H9 (cell line): ENCODE measurements at regions not wholly inside any gene's neighbourhood (a gene's known extent, or its start where the extent isn't known, plus 50 kb on each side); places are given as distances from the start of the nearest gene placed in this dataset.

Experiments used
- DNase-seq: peaks from one replicate; pipeline ENCODE4 v3.0.0-alpha.2; 2017
- H2AFZ ChIP-seq: one replicate; pipeline ENCODE4 v1.6.1; 2013; ENCODE audit warnings: mild to moderate bottlenecking, low read length, control low read depth, moderate library complexity
- H2AK5ac ChIP-seq: 2 replicates; pipeline ENCODE4 v1.6.1; 2013; ENCODE audit warnings: low read length, control low read depth, mixed read lengths; ENCODE audit not compliant: insufficient read length
- H2BK120ac ChIP-seq: one replicate; pipeline ENCODE4 v1.6.1; 2013; ENCODE audit warnings: low read depth, mild to moderate bottlenecking, low read length, control low read depth, inconsistent platforms; ENCODE audit not compliant: poor library complexity, severe bottlenecking
- H2BK12ac ChIP-seq: 2 replicates; pipeline ENCODE4 v1.6.1; 2013; ENCODE audit warnings: low read length, control low read depth, mixed read lengths, low read depth; ENCODE audit not compliant: insufficient read length
- H2BK15ac ChIP-seq: 2 replicates; pipeline ENCODE4 v1.6.1; 2013; ENCODE audit warnings: low read depth, low read length, control low read depth
- H2BK20ac ChIP-seq: one replicate; pipeline ENCODE4 v1.6.1; 2013; ENCODE audit warnings: low read depth, mild to moderate bottlenecking, low read length, control low read depth, inconsistent platforms; ENCODE audit not compliant: poor library complexity, severe bottlenecking
- H2BK5ac ChIP-seq: 2 replicates; pipeline ENCODE4 v1.6.1; 2013; ENCODE audit warnings: low read length, control low read depth, mixed read lengths; ENCODE audit not compliant: insufficient read length
- H3K14ac ChIP-seq: 2 replicates; pipeline ENCODE4 v1.6.1; 2013; ENCODE audit warnings: low read length, control low read depth; ENCODE audit not compliant: insufficient read depth
- H3K18ac ChIP-seq: 2 replicates; pipeline ENCODE4 v1.6.1; 2013; ENCODE audit warnings: low read depth, mild to moderate bottlenecking, mixed read lengths, low read length, control low read depth; ENCODE audit not compliant: insufficient read length
- H3K23ac ChIP-seq: 2 replicates; pipeline ENCODE4 v1.6.1; 2013; ENCODE audit warnings: low read length, control low read depth, mixed read lengths, low read depth; ENCODE audit not compliant: insufficient read length
- H3K23me2 ChIP-seq: 2 replicates; pipeline ENCODE4 v1.6.1; 2013; ENCODE audit warnings: low read depth, mild to moderate bottlenecking, mixed read lengths, low read length, control low read depth; ENCODE audit not compliant: insufficient read length, poor library complexity, severe bottlenecking
- H3K27ac ChIP-seq: 2 replicates; pipeline ENCODE4 v1.5.1; 2013; ENCODE audit warnings: low read length, control low read depth, mixed read lengths, low read depth; ENCODE audit not compliant: insufficient read length
- H3K27me3 ChIP-seq: 2 replicates; pipeline ENCODE4 v1.6.1; 2013; ENCODE audit warnings: low read length, control low read depth, inconsistent platforms; ENCODE audit not compliant: insufficient read depth
- H3K4ac ChIP-seq: 2 replicates; pipeline ENCODE4 v1.6.1; 2013; ENCODE audit warnings: low read depth, mild to moderate bottlenecking, control low read depth, inconsistent platforms, low read length, moderate library complexity
- H3K4me1 ChIP-seq: 2 replicates; pipeline ENCODE4 v1.6.1; 2013; ENCODE audit warnings: low read length, control low read depth, inconsistent platforms; ENCODE audit not compliant: insufficient read depth
- H3K4me2 ChIP-seq: 2 replicates; pipeline ENCODE4 v1.6.1; 2013; ENCODE audit warnings: low read length, control low read depth, mixed read lengths; ENCODE audit not compliant: insufficient read length, insufficient read depth
- H3K56ac ChIP-seq: 2 replicates; pipeline ENCODE4 v1.6.1; 2013; ENCODE audit warnings: low read depth, mild to moderate bottlenecking, mixed read lengths, low read length, control low read depth; ENCODE audit not compliant: insufficient read length
- H3K79me1 ChIP-seq: 2 replicates; pipeline ENCODE4 v1.6.1; 2013; ENCODE audit warnings: low read depth, mild to moderate bottlenecking, moderate library complexity, low read length, control low read depth, inconsistent platforms; ENCODE audit not compliant: insufficient read depth, poor library complexity, severe bottlenecking
- H3K79me2 ChIP-seq: 2 replicates; pipeline ENCODE4 v1.6.1; 2013; ENCODE audit warnings: low read length, control low read depth, inconsistent platforms; ENCODE audit not compliant: insufficient read depth
- H3K9ac ChIP-seq: 2 replicates; pipeline ENCODE4 v1.6.1; 2013; ENCODE audit warnings: low read length, control low read depth, mixed read lengths; ENCODE audit not compliant: insufficient read length; ENCODE audit errors: extremely low read depth
- H3K9me3 ChIP-seq: one replicate; pipeline ENCODE4 v1.6.1; 2013; ENCODE audit warnings: low read depth, low read length, inconsistent platforms; ENCODE audit not compliant: control insufficient read depth
- H3T11ph ChIP-seq: one replicate; pipeline ENCODE4 v1.6.1; 2013; ENCODE audit warnings: mild to moderate bottlenecking, low read length, control low read depth, inconsistent platforms
- H4K20me1 ChIP-seq: one replicate; pipeline ENCODE4 v1.6.1; 2013; ENCODE audit not compliant: control insufficient read depth, insufficient read length, insufficient read depth
- H4K5ac ChIP-seq: 2 replicates; pipeline ENCODE4 v1.6.1; 2013; ENCODE audit warnings: low read depth, mild to moderate bottlenecking, mixed read lengths, low read length, control low read depth; ENCODE audit not compliant: insufficient read length
- H4K8ac ChIP-seq: replicated peaks from 2 replicates; pipeline ENCODE4 v1.6.1; 2013; ENCODE audit warnings: low read length, control low read depth, mixed read lengths, low read depth; ENCODE audit not compliant: insufficient read length
- H4K91ac ChIP-seq: 2 replicates; pipeline ENCODE4 v1.6.1; 2013; ENCODE audit warnings: low read depth, mild to moderate bottlenecking, moderate library complexity, mixed read lengths, low read length, control low read depth; ENCODE audit not compliant: insufficient read length
- H3K27ac Mint-ChIP-seq, 3 experiments: 2 replicates in 2 of 3; 3 replicates in 1 of 3; pipeline ENCODE4 v1.8.0; 2020 to 2021; ENCODE audit warnings: mixed read lengths in 3 of 3, mild to moderate bottlenecking in 1 of 3, moderate library complexity in 1 of 3
- H3K27me3 Mint-ChIP-seq: 2 replicates; pipeline ENCODE4 v1.8.0; 2021; ENCODE audit warnings: low read depth, mild to moderate bottlenecking, moderate library complexity, mixed read lengths
- H3K36me3 Mint-ChIP-seq, 3 experiments: 2 replicates in 2 of 3; 3 replicates in 1 of 3; pipeline ENCODE4 v1.8.0; 2020 to 2021; ENCODE audit warnings: low read depth in 3 of 3, mixed read lengths in 3 of 3; ENCODE audit not compliant: insufficient read depth in 1 of 3
- H3K4me1 Mint-ChIP-seq, 2 experiments: 2 replicates each; pipeline ENCODE4 v1.8.0; 2020; ENCODE audit warnings: mixed read lengths in 2 of 2
- H3K4me3 Mint-ChIP-seq, 2 experiments: 2 replicates in 1 of 2; 3 replicates in 1 of 2; pipeline ENCODE4 v1.8.0; 2020 to 2021; ENCODE audit warnings: mild to moderate bottlenecking in 2 of 2, mixed read lengths in 2 of 2, moderate library complexity in 1 of 2
- H3K9me3 Mint-ChIP-seq, 2 experiments: 2 replicates in 1 of 2; 3 replicates in 1 of 2; pipeline ENCODE4 v1.8.0; 2020; ENCODE audit warnings: mild to moderate bottlenecking in 2 of 2, mixed read lengths in 2 of 2, moderate library complexity in 1 of 2
- WGBS: extraction: QIAGEN DNeasy Blood & Tissue Kit; methylation state at CpG from one replicate; pipeline ENCODE4 v1.1.7; 2013; ENCODE audit warnings: missing lambda C conversion rate, low lambda C conversion rate, mixed read lengths; ENCODE audit not compliant: insufficient read length; ENCODE audit errors: extremely low coverage; 5-methylcytosine and 5-hydroxymethylcytosine counted together
- TF ChIP-seq, protein P1 (sequence below): fragments of 200-600 bp; sonication (generic); conservative IDR thresholded peaks from 3 replicates; pipeline ENCODE4 v1.8.0; 2021; ENCODE audit warnings: antibody characterized with exemption, mild to moderate bottlenecking

DNA sequence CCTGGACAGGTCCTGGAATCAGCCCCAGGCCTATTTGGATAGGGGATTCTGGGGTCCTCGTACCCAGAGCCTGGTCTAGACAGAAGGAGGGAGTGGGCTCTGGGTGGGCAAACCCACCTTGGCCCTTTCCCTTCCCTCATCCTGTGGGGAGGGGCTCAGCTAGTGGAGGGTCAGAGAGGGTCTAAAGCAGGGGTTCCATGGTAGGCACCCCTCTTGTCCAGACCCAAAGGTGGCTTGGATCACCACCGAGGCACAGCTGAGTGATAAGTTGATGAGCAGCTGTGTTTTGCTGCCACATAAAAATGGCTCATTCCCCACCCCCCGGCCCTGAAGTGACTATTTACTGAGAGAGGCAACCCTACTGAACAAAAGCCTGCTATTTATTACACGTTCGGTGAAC is 53.8 kb upstream of the KCNMB1 start:
- Histone ChIP-seq H4K20me1 (no peaks in the 10 kb centered on the region), H2BK120ac (no peak overlapping the region), H3K23ac (no peak overlapping the region), H2BK12ac (no peak overlapping the region), H3K9ac (no peak overlapping the region), H3K14ac (no peak overlapping the region; the same call in 1 of the 2 replicates), H4K5ac (no peak overlapping the region), H3K18ac (no peak overlapping the region), H3K79me1 (no peaks in the 10 kb centered on the region), H3K79me2 (no peaks in the 10 kb centered on the region), H2BK20ac (no peak overlapping the region), H2AFZ (no peak overlapping the region), H3K56ac (no peak overlapping the region), H3K27ac (no peak overlapping the region), H4K91ac (no peak overlapping the region), H3K23me2 (no peaks in the 10 kb centered on the region), H3K4me1 (no peaks in the 10 kb centered on the region; the same call in 1 of the 2 replicates), H3K4me2 (no peak overlapping the region), H4K8ac (no peak overlapping the region), H2BK5ac (no peak overlapping the region), H3T11ph (no peak overlapping the region), H2BK15ac (no peak overlapping the region), H3K27me3 (no peaks in the 10 kb centered on the region), H3K9me3 (no peaks in the 10 kb centered on the region), H3K4ac (no peak overlapping the region), H2AK5ac (no peak overlapping the region)
- Mint-ChIP-seq H3K27me3 (peaks cover 7% of the 10 kb centered on the region; the same call in 1 of the 2 replicates), H3K27ac (no peak overlapping the region), H3K36me3 (peaks cover 3 to 4% (median 4%) of the 10 kb centered on the region in 3 experiments; a peak in 5 of 7 replicates), H3K4me3 (no peak overlapping the region), H3K4me1 (peaks cover 31 to 41% of the 10 kb centered on the region in 2 experiments), H3K9me3 (peaks cover 10 to 13% of the 10 kb centered on the region in 2 experiments)
- WGBS, result no CpG with 5 or more reads among the region's 5 CpGs
- no peak for DNase-seq
- TF ChIP-seq, protein P1, sequence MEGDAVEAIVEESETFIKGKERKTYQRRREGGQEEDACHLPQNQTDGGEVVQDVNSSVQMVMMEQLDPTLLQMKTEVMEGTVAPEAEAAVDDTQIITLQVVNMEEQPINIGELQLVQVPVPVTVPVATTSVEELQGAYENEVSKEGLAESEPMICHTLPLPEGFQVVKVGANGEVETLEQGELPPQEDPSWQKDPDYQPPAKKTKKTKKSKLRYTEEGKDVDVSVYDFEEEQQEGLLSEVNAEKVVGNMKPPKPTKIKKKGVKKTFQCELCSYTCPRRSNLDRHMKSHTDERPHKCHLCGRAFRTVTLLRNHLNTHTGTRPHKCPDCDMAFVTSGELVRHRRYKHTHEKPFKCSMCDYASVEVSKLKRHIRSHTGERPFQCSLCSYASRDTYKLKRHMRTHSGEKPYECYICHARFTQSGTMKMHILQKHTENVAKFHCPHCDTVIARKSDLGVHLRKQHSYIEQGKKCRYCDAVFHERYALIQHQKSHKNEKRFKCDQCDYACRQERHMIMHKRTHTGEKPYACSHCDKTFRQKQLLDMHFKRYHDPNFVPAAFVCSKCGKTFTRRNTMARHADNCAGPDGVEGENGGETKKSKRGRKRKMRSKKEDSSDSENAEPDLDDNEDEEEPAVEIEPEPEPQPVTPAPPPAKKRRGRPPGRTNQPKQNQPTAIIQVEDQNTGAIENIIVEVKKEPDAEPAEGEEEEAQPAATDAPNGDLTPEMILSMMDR, result no peak
